ENCODE measurements at regions not wholly inside any gene's neighbourhood (a gene's known extent, or its start where the extent isn't known, plus 50 kb on each side); places are given as distances from the start of the nearest gene placed in this dataset.

GRCh38 chr14:28493516-28493915, 273.1 kb upstream of the FOXG1 start:
- Histone ChIP-seq H3K27me3 (no peaks in the 10 kb centered on the region), H3K9me3 (no peaks in the 10 kb centered on the region), H3K27ac (no peak overlapping the region), H3K4me1 (no peaks in the 10 kb centered on the region), H3K36me3 (no peaks in the 10 kb centered on the region), H3K4me3 (no peak overlapping the region)
- intact Hi-C loops (cut with DNase I), result no loop called here
- DNase-seq (no peak), ATAC-seq (no peak)
- no peak for TF ChIP-seq POLR2A (IDR thresholded peaks at IDR 0.05)
- TF ChIP-seq, protein P1, sequence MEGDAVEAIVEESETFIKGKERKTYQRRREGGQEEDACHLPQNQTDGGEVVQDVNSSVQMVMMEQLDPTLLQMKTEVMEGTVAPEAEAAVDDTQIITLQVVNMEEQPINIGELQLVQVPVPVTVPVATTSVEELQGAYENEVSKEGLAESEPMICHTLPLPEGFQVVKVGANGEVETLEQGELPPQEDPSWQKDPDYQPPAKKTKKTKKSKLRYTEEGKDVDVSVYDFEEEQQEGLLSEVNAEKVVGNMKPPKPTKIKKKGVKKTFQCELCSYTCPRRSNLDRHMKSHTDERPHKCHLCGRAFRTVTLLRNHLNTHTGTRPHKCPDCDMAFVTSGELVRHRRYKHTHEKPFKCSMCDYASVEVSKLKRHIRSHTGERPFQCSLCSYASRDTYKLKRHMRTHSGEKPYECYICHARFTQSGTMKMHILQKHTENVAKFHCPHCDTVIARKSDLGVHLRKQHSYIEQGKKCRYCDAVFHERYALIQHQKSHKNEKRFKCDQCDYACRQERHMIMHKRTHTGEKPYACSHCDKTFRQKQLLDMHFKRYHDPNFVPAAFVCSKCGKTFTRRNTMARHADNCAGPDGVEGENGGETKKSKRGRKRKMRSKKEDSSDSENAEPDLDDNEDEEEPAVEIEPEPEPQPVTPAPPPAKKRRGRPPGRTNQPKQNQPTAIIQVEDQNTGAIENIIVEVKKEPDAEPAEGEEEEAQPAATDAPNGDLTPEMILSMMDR (IDR thresholded peaks at IDR 0.05), result no peak
- WGBS, 4 donors, result 69 to 84% (median 82%) methylated on average over 3 of the region's 3 CpGs

GRCh38 chr14:28494196-28494595, 272.4 kb upstream of the FOXG1 start:
- H3K4me1 ChIP-seq, result no peaks in the 10 kb centered on the region
- ATAC-seq (no peak), DNase-seq (no peak)
- intact Hi-C loops (cut with DNase I), result no loop called here
- no peak overlapping the region for H3K4me3 ChIP-seq
- H3K36me3 ChIP-seq, result no peaks in the 10 kb centered on the region
- no peak overlapping the region for H3K27ac ChIP-seq
- no peaks in the 10 kb centered on the region for H3K27me3 ChIP-seq
- 51 to 63% (median 58%) methylated on average over 2 of the region's 2 CpGs for WGBS, 4 donors
- TF ChIP-seq, protein P1 (IDR thresholded peaks at IDR 0.05), result no peak
- no peak for TF ChIP-seq POLR2A (IDR thresholded peaks at IDR 0.05)
- H3K9me3 ChIP-seq, result no peaks in the 10 kb centered on the region

DNA sequence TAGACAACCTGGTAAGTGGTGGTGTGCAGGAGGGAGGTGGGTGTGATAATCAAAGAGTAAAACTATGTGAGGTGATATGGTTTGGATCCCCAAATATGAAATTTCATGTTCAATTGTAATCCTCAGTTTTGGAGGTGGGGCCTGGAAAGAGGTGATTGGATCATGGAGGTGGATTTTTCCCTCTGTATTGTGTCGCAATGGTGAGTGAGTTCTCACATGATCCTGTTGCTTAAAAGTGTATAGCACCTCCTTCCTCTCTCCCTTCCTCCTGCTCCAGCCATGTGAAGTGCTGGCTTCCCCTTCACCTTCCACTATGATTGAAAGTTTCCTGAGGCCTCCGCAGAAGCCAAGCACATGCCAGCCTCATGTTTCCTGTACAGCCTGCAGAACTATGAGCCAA, 270.2 kb upstream of the FOXG1 start:
- WGBS, 4 donors, result 66 to 83% (median 73%) methylated on average over 2 of the region's 2 CpGs
- ATAC-seq (no peak), DNase-seq (no peak)
- no peaks in the 10 kb centered on the region for H3K4me1 ChIP-seq
- no peak overlapping the region for H3K4me3 ChIP-seq
- intact Hi-C loops (cut with DNase I), result no loop called here
- H3K27me3 ChIP-seq, result no peaks in the 10 kb centered on the region
- TF ChIP-seq, protein P1 (IDR thresholded peaks at IDR 0.05), result no peak
- no peak for TF ChIP-seq POLR2A (IDR thresholded peaks at IDR 0.05)
- no peaks in the 10 kb centered on the region for H3K9me3 ChIP-seq
- H3K36me3 ChIP-seq, result no peaks in the 10 kb centered on the region
- H3K27ac ChIP-seq, result no peak overlapping the region

DNA sequence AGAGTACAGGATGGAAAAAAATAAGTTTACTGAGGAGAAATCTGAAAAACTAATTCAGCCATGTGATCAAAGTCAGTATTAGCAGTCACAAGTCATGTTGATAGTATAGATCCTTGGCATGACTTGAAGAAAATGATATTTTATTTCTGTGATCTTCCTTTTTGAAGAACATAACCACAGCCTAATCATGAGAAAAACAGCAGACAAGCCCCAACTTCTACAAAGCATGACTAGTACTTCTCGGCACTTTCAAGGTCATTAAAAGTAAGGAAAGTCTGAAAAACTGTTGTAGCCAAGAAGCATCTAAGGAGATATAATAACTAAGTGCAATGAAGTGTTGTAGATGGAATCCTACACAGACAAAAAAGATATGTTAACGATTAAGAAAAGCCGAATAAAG, 264.1 kb upstream of the FOXG1 start:
- Histone ChIP-seq H3K4me3 (no peak overlapping the region), H3K27ac (no peak overlapping the region), H3K36me3 (no peaks in the 10 kb centered on the region), H3K4me1 (no peaks in the 10 kb centered on the region), H3K9me3 (peaks cover 0 to 19% (median 0%) of the 10 kb centered on the region in 12 donors), H3K27me3 (no peaks in the 10 kb centered on the region)
- ATAC-seq, result no peak
- no peak for TF ChIP-seq POLR2A (IDR thresholded peaks at IDR 0.05)
- TF ChIP-seq, protein P1 (IDR thresholded peaks at IDR 0.05), result no peak
- no peak for DNase-seq
- 80 to 89% (median 84%) methylated on average over 3 of the region's 3 CpGs for WGBS, 4 donors
- intact Hi-C loops (cut with DNase I), result no loop called here

All from heart left ventricle (tissue), 16 donors.